Neural progenitor cell (in vitro differentiated cells): ENCODE measurements at regions not wholly inside any gene's neighbourhood (a gene's known extent, or its start where the extent isn't known, plus 50 kb on each side); places are given as distances from the start of the nearest gene placed in this dataset.

ENCODE experiments used
- DNase-seq: peaks from one replicate; pipeline ENCODE4 v3.0.0-alpha.2; 2016; ENCODE audit warnings: low spot score
- H2AFZ ChIP-seq: fragments of 200-600 bp; sonication (generic); replicated peaks from 2 replicates; pipeline ENCODE4 v1.6.1; 2016; ENCODE audit warnings: antibody characterized with exemption
- H3F3A ChIP-seq: fragments of 200-600 bp; sonication (generic); 2 replicates; pipeline ENCODE4 v1.6.1; 2016; ENCODE audit warnings: antibody characterized with exemption, low read depth
- H3K27ac ChIP-seq: fragments of 200-600 bp; sonication (generic); 2 replicates; pipeline ENCODE4 v1.5.1; 2016; ENCODE audit warnings: mild to moderate bottlenecking
- H3K27me3 ChIP-seq: fragments of 200-600 bp; sonication (generic); 2 replicates; pipeline ENCODE4 v1.6.1; 2016; ENCODE audit warnings: mild to moderate bottlenecking, moderate library complexity
- H3K36me3 ChIP-seq: fragments of 200-600 bp; sonication (generic); 2 replicates; pipeline ENCODE4 v1.5.1; 2016
- H3K4me1 ChIP-seq: fragments of 200-600 bp; sonication (generic); 2 replicates; pipeline ENCODE4 v1.6.1; 2016; ENCODE audit warnings: mixed run types
- H3K4me2 ChIP-seq: fragments of 200-600 bp; sonication (generic); 2 replicates; pipeline ENCODE4 v1.6.1; 2016
- H3K4me3 ChIP-seq: fragments of 200-600 bp; sonication (generic); 2 replicates; pipeline ENCODE4 v1.5.1; 2016
- H3K79me2 ChIP-seq: fragments of 200-600 bp; sonication (generic); 2 replicates; pipeline ENCODE4 v1.6.1; 2016; ENCODE audit warnings: low read depth
- H3K9ac ChIP-seq: fragments of 200-600 bp; sonication (generic); 2 replicates; pipeline ENCODE4 v1.6.1; 2016
- H3K9me3 ChIP-seq: fragments of 200-600 bp; sonication (generic); 2 replicates; pipeline ENCODE4 v1.5.1; 2016; ENCODE audit warnings: low read depth
- H4K20me1 ChIP-seq: fragments of 200-600 bp; sonication (generic); 2 replicates; pipeline ENCODE4 v1.6.1; 2016; ENCODE audit warnings: low read depth
- H3K27ac Mint-ChIP-seq: 3 replicates; pipeline ENCODE4 v1.8.0; 2021; ENCODE audit warnings: mixed read lengths
- H3K27me3 Mint-ChIP-seq: 2 replicates; pipeline ENCODE4 v1.8.0; 2022; ENCODE audit warnings: low read depth, mild to moderate bottlenecking, inconsistent platforms, moderate library complexity, mixed read lengths; ENCODE audit not compliant: insufficient read depth
- H3K36me3 Mint-ChIP-seq: 3 replicates; pipeline ENCODE4 v1.8.0; 2021; ENCODE audit warnings: mixed read lengths
- H3K4me1 Mint-ChIP-seq: 3 replicates; pipeline ENCODE4 v1.8.0; 2021; ENCODE audit warnings: mixed read lengths
- H3K4me3 Mint-ChIP-seq: 3 replicates; pipeline ENCODE4 v1.8.0; 2021; ENCODE audit warnings: mild to moderate bottlenecking, moderate library complexity, mixed read lengths
- H3K9me3 Mint-ChIP-seq: 3 replicates; pipeline ENCODE4 v1.8.0; 2020; ENCODE audit warnings: mixed read lengths
- CTCF ChIP-seq: fragments of 200-600 bp; sonication (generic); IDR thresholded peaks from 2 replicates; pipeline ENCODE4 v1.5.1; 2017; ENCODE audit warnings: antibody characterized with exemption, mild to moderate bottlenecking
- EZH2 ChIP-seq: fragments of 200-600 bp; sonication (generic); IDR thresholded peaks from 2 replicates; pipeline ENCODE4 v1.6.1; 2017; ENCODE audit warnings: antibody characterized with exemption, mild to moderate bottlenecking, moderate library complexity
- EZH2phosphoT487 ChIP-seq: fragments of 200-600 bp; sonication (generic); IDR thresholded peaks from 2 replicates; pipeline ENCODE4 v1.6.1; 2017; ENCODE audit warnings: antibody characterized with exemption

- H3K4me2 ChIP-seq, result no peak overlapping the region
- H3K79me2 ChIP-seq, result no peaks in the 10 kb centered on the region
- H3K36me3 ChIP-seq, result no peaks in the 10 kb centered on the region
- no peak overlapping the region for H3K27ac ChIP-seq
- H2AFZ ChIP-seq, result no peak overlapping the region
- Mint-ChIP-seq H3K27me3 (no peaks in the 10 kb centered on the region), H3K4me1 (peaks cover 21% of the 10 kb centered on the region), H3K4me3 (no peak overlapping the region), H3K9me3 (no peaks in the 10 kb centered on the region), H3K27ac (peak overlapping the region; percentile 78), H3K36me3 (no peaks in the 10 kb centered on the region)
- H3K9me3 ChIP-seq, result no peaks in the 10 kb centered on the region
- H3K9ac ChIP-seq, result no peak overlapping the region
- no peaks in the 10 kb centered on the region for H3F3A ChIP-seq
- no peak overlapping the region for H3K4me3 ChIP-seq
- peaks cover 7% of the 10 kb centered on the region for H4K20me1 ChIP-seq
- no peaks in the 10 kb centered on the region for H3K4me1 ChIP-seq
- TF ChIP-seq EZH2 (no peak), EZH2phosphoT487 (no peak), CTCF (no peak)
- DNase-seq, result no peak
- H3K27me3 ChIP-seq, result no peaks in the 10 kb centered on the region
These were observed 183.5 kb downstream of the PHETA1 start for GRCh38 chr12:111185206-111185888.

- no peak overlapping the region for H3K4me2 ChIP-seq
- H3K27ac ChIP-seq, result no peak overlapping the region
- H3K27me3 ChIP-seq, result no peaks in the 10 kb centered on the region
- H4K20me1 ChIP-seq, result peaks cover 7% of the 10 kb centered on the region
- no peaks in the 10 kb centered on the region for H3K79me2 ChIP-seq
- no peaks in the 10 kb centered on the region for H3K9me3 Mint-ChIP-seq
- DNase-seq, result no peak
- no peaks in the 10 kb centered on the region for H3K4me1 ChIP-seq
- no peak overlapping the region for H3K9ac ChIP-seq
- H3K27ac Mint-ChIP-seq, result no peak overlapping the region
- H2AFZ ChIP-seq, result no peak overlapping the region
- H3K4me3 Mint-ChIP-seq, result no peak overlapping the region
- no peaks in the 10 kb centered on the region for H3K36me3 ChIP-seq
- H3K4me3 ChIP-seq, result no peak overlapping the region
- no peaks in the 10 kb centered on the region for H3K9me3 ChIP-seq
- peaks cover 27% of the 10 kb centered on the region for H3K4me1 Mint-ChIP-seq
- TF ChIP-seq EZH2 (no peak), CTCF (no peak), EZH2phosphoT487 (no peak)
- no peaks in the 10 kb centered on the region for H3F3A ChIP-seq
- H3K27me3 Mint-ChIP-seq, result no peaks in the 10 kb centered on the region
- H3K36me3 Mint-ChIP-seq, result no peaks in the 10 kb centered on the region
These were observed 184.7 kb downstream of the PHETA1 start for GRCh38 chr12:111184161-111184560.

DNA sequence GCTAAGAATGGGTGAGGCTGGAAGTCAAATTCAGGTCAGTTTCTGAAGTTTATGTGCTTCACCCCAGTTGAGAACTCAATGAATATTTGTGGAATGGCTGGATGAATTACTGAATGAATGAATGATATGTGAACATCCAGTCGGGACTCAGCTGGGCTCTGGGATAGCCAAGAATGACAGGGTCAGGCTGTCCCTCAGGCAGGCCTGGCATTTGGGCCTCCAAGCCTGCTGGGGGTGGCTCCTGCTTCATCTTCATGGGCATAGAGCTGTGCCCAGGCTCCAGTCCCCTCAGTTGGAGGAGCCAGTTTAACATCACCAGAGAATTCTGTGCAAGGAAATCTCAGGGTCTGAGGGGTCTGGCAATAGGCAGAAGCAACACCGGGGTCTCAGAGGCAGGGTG is 185.8 kb downstream of the PHETA1 start:
- no peaks in the 10 kb centered on the region for H3K27me3 ChIP-seq
- Mint-ChIP-seq H3K27ac (no peak overlapping the region), H3K27me3 (no peaks in the 10 kb centered on the region), H3K4me1 (peaks cover 29% of the 10 kb centered on the region), H3K4me3 (no peak overlapping the region), H3K9me3 (no peaks in the 10 kb centered on the region), H3K36me3 (no peaks in the 10 kb centered on the region)
- no peaks in the 10 kb centered on the region for H3K4me1 ChIP-seq
- peaks cover 7% of the 10 kb centered on the region for H4K20me1 ChIP-seq
- no peak overlapping the region for H3K4me3 ChIP-seq
- no peak overlapping the region for H3K4me2 ChIP-seq
- no peak overlapping the region for H2AFZ ChIP-seq
- H3K27ac ChIP-seq, result no peak overlapping the region
- no peaks in the 10 kb centered on the region for H3K79me2 ChIP-seq
- no peak overlapping the region for H3K9ac ChIP-seq
- H3K9me3 ChIP-seq, result no peaks in the 10 kb centered on the region
- DNase-seq, result no peak
- H3F3A ChIP-seq, result no peaks in the 10 kb centered on the region
- no peak for TF ChIP-seq CTCF
- no peak for TF ChIP-seq EZH2
- no peak for TF ChIP-seq EZH2phosphoT487
- no peaks in the 10 kb centered on the region for H3K36me3 ChIP-seq
